ENCODE measurements at regions not wholly inside any gene's neighbourhood (a gene's known extent, or its start where the extent isn't known, plus 50 kb on each side); places are given as distances from the start of the nearest gene placed in this dataset.

- TF ChIP-seq GATA2 (IDR thresholded peaks at IDR 0.05; ENCODE audit: low read depth, low read length) (no peak), GATA3 (IDR thresholded peaks at IDR 0.05; ENCODE audit: low read depth, low read length) (no peak)
Measured at GRCh38 chr5:98436667-98437066, 336.8 kb upstream of the RGMB start.

Data from SH-SY5Y (cell line).